Cardiac muscle cell (in vitro differentiated cells and primary cell): ENCODE measurements at regions not wholly inside any gene's neighbourhood (a gene's known extent, or its start where the extent isn't known, plus 50 kb on each side); places are given as distances from the start of the nearest gene placed in this dataset.

ENCODE experiments used
- DNase-seq, 2 donors: peaks; one replicate each; pipeline versions ENCODE4 v3.0.0 to v3.0.0-alpha.2; 2010 to 2017; ENCODE audit warnings: low read depth in 1 of 2, low spot score in 1 of 2
- H3K27ac ChIP-seq: fragments of 200-600 bp; sonication (generic); 2 replicates; pipeline ENCODE4 v1.5.1; 2016
- H3K27me3 ChIP-seq: fragments of 200-600 bp; sonication (generic); 2 replicates; pipeline ENCODE4 v1.6.0; 2016; ENCODE audit warnings: control low read depth
- H3K36me3 ChIP-seq: fragments of 200-600 bp; sonication (generic); 2 replicates; pipeline ENCODE4 v1.5.1; 2016; ENCODE audit warnings: control low read depth
- H3K4me1 ChIP-seq: fragments of 200-600 bp; sonication (generic); 2 replicates; pipeline ENCODE4 v1.8.1; 2017; ENCODE audit warnings: low read depth, mild to moderate bottlenecking, mixed run types
- H3K4me3 ChIP-seq: fragments of 200-600 bp; sonication (generic); 2 replicates; pipeline ENCODE4 v1.5.1; 2016; ENCODE audit warnings: mild to moderate bottlenecking
- H3K9me3 ChIP-seq: fragments of 200-600 bp; sonication (generic); 2 replicates; pipeline ENCODE4 v1.5.1; 2017; ENCODE audit warnings: low read depth, mild to moderate bottlenecking, control low read depth
- TF ChIP-seq, protein P1 (sequence below): IDR thresholded peaks from 2 replicates; pipeline ENCODE4 v1.5.1; 2012; ENCODE audit warnings: low read depth, mild to moderate bottlenecking, low read length

DNA sequence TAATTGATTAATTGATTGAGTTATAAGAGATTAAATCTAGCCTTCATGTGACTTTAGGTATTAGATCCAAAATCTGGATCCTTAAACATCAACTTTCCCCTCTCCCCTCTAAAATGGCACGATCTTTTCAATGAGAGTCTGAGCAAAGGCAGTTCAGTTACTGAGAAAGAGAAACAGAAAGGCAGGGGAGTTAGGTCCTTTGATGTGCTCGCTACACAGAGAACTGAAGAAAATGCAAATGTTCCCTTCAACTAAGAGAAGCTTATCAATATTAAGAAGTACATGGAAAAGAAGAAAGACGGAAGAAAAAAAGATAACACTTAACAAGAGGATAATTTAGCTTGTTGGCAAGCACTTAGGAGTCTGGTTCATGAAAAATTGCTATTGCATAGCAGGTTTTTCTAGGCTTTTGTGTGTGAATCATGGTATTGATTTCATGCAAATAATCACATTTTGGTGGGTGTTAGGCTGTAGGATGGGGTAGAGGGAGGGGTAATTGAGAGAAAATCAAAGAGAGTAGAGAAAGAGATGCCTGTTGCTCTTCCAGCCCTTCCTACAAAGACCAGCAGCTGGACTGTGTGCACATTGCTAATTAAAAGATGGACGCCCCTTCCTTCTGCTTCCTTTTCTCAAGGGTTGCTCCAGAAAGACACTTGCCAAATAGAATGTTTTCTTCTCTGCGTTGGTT is 307.6 kb upstream of the PLXNA2 start:
- no peak for DNase-seq
- Histone ChIP-seq H3K4me3 (no peak overlapping the region), H3K9me3 (no peaks in the 10 kb centered on the region), H3K4me1 (peaks cover 9% of the 10 kb centered on the region), H3K27me3 (no peaks in the 10 kb centered on the region), H3K36me3 (no peaks in the 10 kb centered on the region), H3K27ac (no peak overlapping the region)
- TF ChIP-seq, protein P1, sequence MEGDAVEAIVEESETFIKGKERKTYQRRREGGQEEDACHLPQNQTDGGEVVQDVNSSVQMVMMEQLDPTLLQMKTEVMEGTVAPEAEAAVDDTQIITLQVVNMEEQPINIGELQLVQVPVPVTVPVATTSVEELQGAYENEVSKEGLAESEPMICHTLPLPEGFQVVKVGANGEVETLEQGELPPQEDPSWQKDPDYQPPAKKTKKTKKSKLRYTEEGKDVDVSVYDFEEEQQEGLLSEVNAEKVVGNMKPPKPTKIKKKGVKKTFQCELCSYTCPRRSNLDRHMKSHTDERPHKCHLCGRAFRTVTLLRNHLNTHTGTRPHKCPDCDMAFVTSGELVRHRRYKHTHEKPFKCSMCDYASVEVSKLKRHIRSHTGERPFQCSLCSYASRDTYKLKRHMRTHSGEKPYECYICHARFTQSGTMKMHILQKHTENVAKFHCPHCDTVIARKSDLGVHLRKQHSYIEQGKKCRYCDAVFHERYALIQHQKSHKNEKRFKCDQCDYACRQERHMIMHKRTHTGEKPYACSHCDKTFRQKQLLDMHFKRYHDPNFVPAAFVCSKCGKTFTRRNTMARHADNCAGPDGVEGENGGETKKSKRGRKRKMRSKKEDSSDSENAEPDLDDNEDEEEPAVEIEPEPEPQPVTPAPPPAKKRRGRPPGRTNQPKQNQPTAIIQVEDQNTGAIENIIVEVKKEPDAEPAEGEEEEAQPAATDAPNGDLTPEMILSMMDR = no peak

DNA sequence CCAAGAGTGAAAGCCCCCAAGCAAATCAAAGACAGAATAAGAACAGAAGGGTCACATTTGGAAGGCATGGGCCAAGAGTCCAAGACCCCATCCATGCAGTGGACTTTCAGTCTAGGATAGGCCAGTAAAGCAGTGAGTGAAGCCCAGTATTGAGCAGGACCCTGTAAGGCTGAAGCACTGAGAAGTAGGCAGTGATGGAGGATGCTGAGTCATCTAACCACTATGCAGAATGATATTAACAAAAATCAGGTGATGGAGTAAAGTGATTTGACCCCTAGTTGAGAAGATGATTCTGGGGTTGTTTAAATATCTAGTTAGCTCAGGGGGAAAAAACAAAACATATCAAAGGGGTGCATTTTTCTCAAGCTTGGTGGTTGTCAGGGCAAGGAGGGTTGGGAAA is 308.7 kb upstream of the PLXNA2 start:
- no peaks in the 10 kb centered on the region for H3K27me3 ChIP-seq
- TF ChIP-seq, protein P1 = no peak
- DNase-seq = no peak
- no peaks in the 10 kb centered on the region for H3K9me3 ChIP-seq
- no peak overlapping the region for H3K27ac ChIP-seq
- no peaks in the 10 kb centered on the region for H3K36me3 ChIP-seq
- H3K4me3 ChIP-seq = no peak overlapping the region
- peaks cover 9% of the 10 kb centered on the region for H3K4me1 ChIP-seq

DNA sequence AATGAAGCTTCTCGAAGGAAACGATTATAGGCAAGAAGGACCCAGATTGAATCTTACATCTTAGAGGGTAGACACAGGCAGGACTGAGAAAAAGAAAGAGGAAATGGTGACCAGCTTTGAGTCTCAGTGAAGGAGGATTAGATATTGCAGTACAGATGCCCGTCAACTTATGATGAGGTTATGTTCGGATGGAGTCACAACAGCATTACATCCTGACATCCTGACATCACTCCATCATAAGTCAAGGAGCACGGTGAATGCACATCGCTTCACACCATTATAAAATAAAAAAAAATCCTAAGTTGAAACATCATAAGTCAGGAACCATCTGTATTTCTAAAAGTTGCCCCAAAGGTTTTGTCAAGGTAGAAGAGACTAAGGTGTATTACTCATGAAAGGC is 312.3 kb upstream of the PLXNA2 start:
- no peak overlapping the region for H3K27ac ChIP-seq
- no peak overlapping the region for H3K4me3 ChIP-seq
- H3K36me3 ChIP-seq = no peaks in the 10 kb centered on the region
- no peaks in the 10 kb centered on the region for H3K9me3 ChIP-seq
- no peak for DNase-seq
- TF ChIP-seq, protein P1 = no peak
- no peaks in the 10 kb centered on the region for H3K27me3 ChIP-seq
- peaks cover 2% of the 10 kb centered on the region for H3K4me1 ChIP-seq

DNA sequence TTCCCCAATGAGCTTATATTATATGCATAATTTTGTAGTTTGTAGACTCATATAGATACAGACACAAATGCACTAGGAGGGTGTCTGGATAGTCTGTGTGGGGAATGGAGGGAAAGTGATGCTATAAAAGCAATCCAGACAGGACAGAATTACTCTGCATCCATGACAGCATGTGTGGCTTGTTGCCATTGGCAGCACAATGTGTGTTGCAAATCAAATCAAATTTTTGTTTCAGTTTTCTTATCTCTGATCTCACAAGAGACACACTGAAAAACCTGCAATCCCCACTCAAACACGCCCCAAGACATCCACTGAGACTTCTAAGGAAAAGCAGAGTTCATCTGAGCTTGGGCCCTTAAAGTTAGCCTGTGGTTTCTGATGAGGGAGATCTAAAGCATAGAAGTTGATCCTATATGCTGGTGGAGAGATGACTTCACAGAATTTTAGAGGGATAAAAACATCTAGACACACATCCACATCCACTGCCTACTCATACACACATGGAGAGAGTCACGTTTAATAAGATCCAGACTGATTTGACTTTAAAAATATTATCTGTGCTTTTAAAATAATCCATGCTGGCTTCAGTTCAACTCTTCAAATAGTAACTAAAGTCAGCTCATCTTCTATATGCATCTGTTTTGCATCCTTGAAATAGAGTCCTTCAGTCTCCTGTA is 313.0 kb upstream of the PLXNA2 start:
- no peak for DNase-seq
- no peaks in the 10 kb centered on the region for H3K27me3 ChIP-seq
- TF ChIP-seq, protein P1 = no peak
- no peak overlapping the region for H3K4me3 ChIP-seq
- no peak overlapping the region for H3K27ac ChIP-seq
- H3K4me1 ChIP-seq = no peaks in the 10 kb centered on the region
- H3K9me3 ChIP-seq = no peaks in the 10 kb centered on the region
- no peaks in the 10 kb centered on the region for H3K36me3 ChIP-seq

DNA sequence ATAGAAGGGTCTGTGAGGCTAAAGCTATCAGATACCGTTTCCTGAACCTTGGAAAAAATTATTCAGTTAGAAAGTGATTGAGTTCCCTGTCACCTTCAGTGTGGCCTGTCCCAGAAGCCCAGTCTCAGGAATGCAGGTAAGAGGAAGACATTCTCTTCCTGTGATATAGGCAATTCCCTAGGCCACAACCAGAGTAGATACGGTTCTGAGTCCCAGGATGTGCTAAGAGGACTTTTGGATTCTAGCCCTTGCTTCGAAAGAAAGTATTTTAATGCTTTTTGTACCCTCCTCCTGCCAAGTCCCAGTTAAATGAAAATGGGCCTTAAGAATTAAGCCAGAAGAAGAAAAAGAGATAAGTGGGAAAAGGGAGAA is 313.5 kb upstream of the PLXNA2 start:
- no peaks in the 10 kb centered on the region for H3K4me1 ChIP-seq
- no peaks in the 10 kb centered on the region for H3K36me3 ChIP-seq
- TF ChIP-seq, protein P1 = no peak
- no peak overlapping the region for H3K4me3 ChIP-seq
- H3K27ac ChIP-seq = no peak overlapping the region
- H3K9me3 ChIP-seq = no peaks in the 10 kb centered on the region
- DNase-seq = no peak
- H3K27me3 ChIP-seq = no peaks in the 10 kb centered on the region
